K562 (cell line): ENCODE measurements at regions not wholly inside any gene's neighbourhood (a gene's known extent, or its start where the extent isn't known, plus 50 kb on each side); places are given as distances from the start of the nearest gene placed in this dataset.

Experiments used
- ATAC-seq: fragments of 200-7000 bp; cut with Tn5 transposase; 3 replicates; pipeline ENCODE4 v1.9.1; 2020; ENCODE audit warnings: moderate library complexity
- BruUV-seq: library from RNA; stranded (reverse); fragments of 400-500 nt; replicated peaks from 2 replicates; lab custom pipeline; 2021; lab: Mats Ljungman, UMichigan
- CTCF ChIA-PET: fragments of 300-600 bp; formaldehyde crosslinking; extraction: SDS; loops from one replicate; lab custom pipeline; 2021; ENCODE audit warnings: low intra/inter-chr PET ratio; lab: Yijun Ruan, JAX
- POLR2A ChIA-PET: fragments of 300-600, 350-650 bp; sonication (Branson Sonifier 250); formaldehyde crosslinking; extraction: SDS; loops from one replicate; lab custom pipeline; 2021; ENCODE audit warnings: antibody characterized with exemption, inconsistent platforms; lab: Yijun Ruan, JAX
- DNase-seq, 4 experiments: peaks; one replicate each; pipeline versions ENCODE4 v3.0.0 to v3.0.0-alpha.2; 2011 to 2018; ENCODE audit warnings: low spot score in 3 of 4, mixed read lengths in 3 of 4; ENCODE audit errors: extremely low read depth in 1 of 4
- FAIRE-seq: peaks from 2 replicates; lab custom pipeline; 2011; peaks lifted over from hg19 to GRCh38; lab: Jason Lieb, UNC
- H2AFZ ChIP-seq: 2 replicates; pipeline ENCODE4 v1.6.0; 2011; ENCODE audit warnings: low read depth, low read length, control low read depth, inconsistent platforms
- H3K27ac ChIP-seq: fragments of 200-600 bp; 3 replicates; pipeline ENCODE4 v1.8.0; 2011; ENCODE audit warnings: low read depth, mild to moderate bottlenecking, control low read depth, inconsistent platforms, low read length, moderate library complexity, mixed read lengths; ENCODE audit errors: extremely low read depth
- H3K27me3 ChIP-seq, 2 experiments: fragments of 300-600 bp in 1 of 2; 2 replicates in 1 of 2; 3 replicates in 1 of 2; pipeline versions ENCODE4 v1.6.0 to v1.8.0; 2011; ENCODE audit warnings: inconsistent platforms in 2 of 2, low read length in 2 of 2, mild to moderate bottlenecking in 1 of 2, mixed read lengths in 1 of 2, moderate library complexity in 1 of 2; ENCODE audit not compliant: control insufficient read depth in 2 of 2, insufficient read depth in 2 of 2
- H3K36me3 ChIP-seq: fragments of 300-600 bp; 3 replicates; pipeline ENCODE4 v1.8.0; 2011; ENCODE audit warnings: mild to moderate bottlenecking, low read length, inconsistent platforms; ENCODE audit not compliant: control insufficient read depth, insufficient read depth
- H3K4me1 ChIP-seq, 2 experiments: fragments of 200-600 bp in 1 of 2; replicated peaks in 1 of 2; 2 replicates in 1 of 2; 3 replicates in 1 of 2; pipeline versions ENCODE4 v1.5.1 to v1.8.0; 2011; ENCODE audit warnings: inconsistent platforms in 2 of 2, low read length in 2 of 2, mild to moderate bottlenecking in 1 of 2, mixed read lengths in 1 of 2, moderate library complexity in 1 of 2; ENCODE audit not compliant: control insufficient read depth in 2 of 2, insufficient read depth in 2 of 2
- H3K4me2 ChIP-seq: 2 replicates; pipeline ENCODE4 v1.6.1; 2011; ENCODE audit warnings: low read length, control low read depth, inconsistent platforms, mixed read lengths; ENCODE audit not compliant: insufficient read depth
- H3K4me3 ChIP-seq: fragments of 200-600 bp; sonication (generic), shearing (Covaris generic); 2 replicates; pipeline ENCODE4 v1.5.1; 2016; ENCODE audit warnings: control low read depth, inconsistent platforms
- H3K79me2 ChIP-seq: fragments of 200-600 bp; 3 replicates; pipeline ENCODE4 v1.8.0; 2011; ENCODE audit warnings: low read length, inconsistent platforms; ENCODE audit not compliant: control insufficient read depth, insufficient read depth
- H3K9ac ChIP-seq, 2 experiments: 2 replicates each; pipeline versions ENCODE4 v1.6.0 to v1.6.1; 2011; ENCODE audit warnings: low read depth in 2 of 2, low read length in 2 of 2, control low read depth in 1 of 2, inconsistent platforms in 1 of 2, mild to moderate bottlenecking in 1 of 2, mixed read lengths in 1 of 2; ENCODE audit not compliant: insufficient read depth in 1 of 2
- H3K9me1 ChIP-seq: one replicate; pipeline ENCODE4 v1.6.0; 2011; ENCODE audit warnings: inconsistent platforms, mild to moderate bottlenecking, low read length, moderate library complexity; ENCODE audit not compliant: control insufficient read depth, insufficient read depth
- H3K9me3 ChIP-seq: replicated peaks from 2 replicates; pipeline ENCODE4 v1.5.1; 2011; ENCODE audit warnings: low read depth, low read length, inconsistent platforms; ENCODE audit not compliant: control insufficient read depth, insufficient read depth
- H4K20me1 ChIP-seq: replicated peaks from 2 replicates; pipeline ENCODE4 v1.6.1; 2011; ENCODE audit warnings: low read length, inconsistent platforms, mixed read lengths; ENCODE audit not compliant: control insufficient read depth, insufficient read depth
- BACH1 ChIP-seq: fragments of 200-800 bp; sonication (Bioruptor generic); IDR thresholded peaks from 2 replicates; pipeline ENCODE4 v1.6.1; 2016; ENCODE audit warnings: missing genetic modification characterization, missing compliant biosample characterization
- DACH1 ChIP-seq: fragments of 450-650 bp; IDR thresholded peaks from 2 replicates; pipeline ENCODE4 v1.6.1; 2018; ENCODE audit not compliant: partially characterized antibody
- HDAC3 ChIP-seq: fragments of 450-650 bp; IDR thresholded peaks from 2 replicates; pipeline ENCODE4 v1.6.1; 2018; ENCODE audit warnings: borderline replicate concordance, mild to moderate bottlenecking, moderate library complexity; ENCODE audit not compliant: partially characterized antibody
- HDAC8 ChIP-seq: fragments of 450-650 bp; IDR thresholded peaks from 2 replicates; pipeline ENCODE4 v1.6.1; 2016; ENCODE audit warnings: mild to moderate bottlenecking, missing genetic modification characterization, moderate library complexity, missing compliant biosample characterization
- MAFG ChIP-seq: fragments of 450-650 bp; conservative IDR thresholded peaks from 2 replicates; pipeline ENCODE4 v1.6.1; 2016; ENCODE audit warnings: missing genetic modification characterization, missing compliant biosample characterization
- NCOA6 ChIP-seq: fragments of 450-650 bp; IDR thresholded peaks from 2 replicates; pipeline ENCODE4 v1.6.1; 2017; ENCODE audit warnings: mild to moderate bottlenecking
- NR2F6 ChIP-seq: fragments of 450-650 bp; formaldehyde crosslinking; IDR thresholded peaks from 2 replicates; pipeline ENCODE4 v1.4.0; 2020; ENCODE audit warnings: mild to moderate bottlenecking
- PRMT5 ChIP-seq: sonication (generic); formaldehyde crosslinking; IDR thresholded peaks from 2 replicates; pipeline ENCODE4 v1.5.0; 2020; ENCODE audit warnings: missing genetic modification reagents
- SMAD4 ChIP-seq: fragments of 250-450 bp; sonication (Bioruptor Pico); conservative IDR thresholded peaks from 2 replicates; pipeline ENCODE4 v1.8.0; 2021; ENCODE audit warnings: inconsistent platforms, mild to moderate bottlenecking, moderate library complexity
- ZNF696 ChIP-seq: fragments of 250-450 bp; sonication (Bioruptor Pico); conservative IDR thresholded peaks from 2 replicates; pipeline ENCODE4 v1.4.0; 2020; ENCODE audit warnings: mild to moderate bottlenecking, moderate library complexity
- WGBS: fragments of 100-300 bp; shearing (Covaris generic); methylation state at CpG from one replicate; pipeline ENCODE4 v1.1.6; 2016; ENCODE audit warnings: low coverage, mixed read lengths; ENCODE audit not compliant: insufficient coverage; ENCODE audit errors: missing lambda C conversion rate; 5-methylcytosine and 5-hydroxymethylcytosine counted together
- in situ Hi-C: fragments of 300-500 bp; cut with MboI; formaldehyde crosslinking; loops from 4 replicates; pipeline ENCODE4 v1.15.0; 2018; ENCODE audit warnings: inconsistent platforms, mixed read lengths
- intact Hi-C: fragments of 100-400 bp; cut with micrococcal nuclease; formaldehyde crosslinking; loops from 2 replicates; pipeline ENCODE4 v1.14.2; 2022
- TF ChIP-seq, protein P1 (sequence below): fragments of 450-650 bp; formaldehyde crosslinking; IDR thresholded peaks from 2 replicates; pipeline ENCODE4 v1.4.0; 2020; ENCODE audit warnings: mild to moderate bottlenecking, mixed read lengths
- TF ChIP-seq, protein P2 (sequence below), 3 experiments: fragments of 200-800 bp in 1 of 3; sonication (Bioruptor generic) in 1 of 3; sonication (generic) in 1 of 3; formaldehyde crosslinking in 1 of 3; IDR thresholded peaks; 2 replicates each; pipeline versions ENCODE4 v1.6.1 to v1.8.0; 2016 to 2022; ENCODE audit warnings: mild to moderate bottlenecking in 2 of 3, missing compliant biosample characterization in 2 of 3, missing genetic modification characterization in 2 of 3, missing genetic modification reagents in 1 of 3

DNA sequence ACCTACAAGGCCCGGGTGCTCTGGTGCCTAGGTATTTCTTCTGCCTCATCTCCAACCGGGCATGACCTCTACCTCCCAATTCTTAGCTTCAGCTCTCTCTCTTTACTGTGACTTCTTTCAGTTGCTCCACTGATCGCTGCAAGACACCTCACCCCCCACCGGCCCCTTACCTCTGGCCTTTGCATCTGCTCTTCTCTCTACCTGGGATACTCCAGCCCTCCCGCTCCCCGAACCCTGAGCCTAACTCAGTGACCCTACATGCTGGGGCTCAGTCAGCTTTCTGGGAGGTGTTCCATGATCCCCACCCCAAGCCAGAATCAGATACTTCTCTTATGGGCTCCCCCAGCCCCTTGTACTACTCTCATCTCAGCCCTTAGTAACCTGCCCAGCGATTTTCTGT is 99.6 kb downstream of the EFNB1 start:
- Histone ChIP-seq H3K9ac (no peak overlapping the region), H3K4me2 (no peak overlapping the region), H3K79me2 (no peaks in the 10 kb centered on the region), H3K27ac (no peak overlapping the region), H3K36me3 (no peaks in the 10 kb centered on the region), H3K4me1 (no peaks in the 10 kb centered on the region), H3K9me3 (no peaks in the 10 kb centered on the region), H4K20me1 (no peaks in the 10 kb centered on the region), H3K4me3 (no peak overlapping the region), H2AFZ (no peak overlapping the region), H3K9me1 (no peaks in the 10 kb centered on the region), H3K27me3 (0 out of 5 replicates have a peak, but pooled peaks cover 0 to 4% of the 10 kb centered on the region in 2 experiments)
- ChIA-PET CTCF (no interaction called here), POLR2A (interaction anchor here (0.6 kb wide), 1 partner anchor 504 kb away, joined by 3 read pairs; no protein-coding TSS in a partner anchor)
- no peak for DNase-seq
- ATAC-seq: no peak
- intact Hi-C loops: no loop called here
- no peak for FAIRE-seq
- TF ChIP-seq, protein P1, sequence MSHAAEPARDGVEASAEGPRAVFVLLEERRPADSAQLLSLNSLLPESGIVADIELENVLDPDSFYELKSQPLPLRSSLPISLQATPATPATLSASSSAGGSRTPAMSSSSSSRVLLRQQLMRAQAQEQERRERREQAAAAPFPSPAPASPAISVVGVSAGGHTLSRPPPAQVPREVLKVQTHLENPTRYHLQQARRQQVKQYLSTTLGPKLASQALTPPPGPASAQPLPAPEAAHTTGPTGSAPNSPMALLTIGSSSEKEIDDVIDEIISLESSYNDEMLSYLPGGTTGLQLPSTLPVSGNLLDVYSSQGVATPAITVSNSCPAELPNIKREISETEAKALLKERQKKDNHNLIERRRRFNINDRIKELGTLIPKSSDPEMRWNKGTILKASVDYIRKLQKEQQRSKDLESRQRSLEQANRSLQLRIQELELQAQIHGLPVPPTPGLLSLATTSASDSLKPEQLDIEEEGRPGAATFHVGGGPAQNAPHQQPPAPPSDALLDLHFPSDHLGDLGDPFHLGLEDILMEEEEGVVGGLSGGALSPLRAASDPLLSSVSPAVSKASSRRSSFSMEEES (CRISPR knock-in tag): no peak
- TF ChIP-seq DACH1 (no peak), HDAC8 (tag) (no peak), HDAC3 (no peak), PRMT5 (CRISPR knock-in tag) (no peak), ZNF696 (CRISPR knock-in tag) (no peak), MAFG (no peak), NCOA6 (no peak), BACH1 (tag) (no peak), NR2F6 (no peak), SMAD4 (CRISPR knock-in tag) (no peak)
- TF ChIP-seq, protein P2, sequence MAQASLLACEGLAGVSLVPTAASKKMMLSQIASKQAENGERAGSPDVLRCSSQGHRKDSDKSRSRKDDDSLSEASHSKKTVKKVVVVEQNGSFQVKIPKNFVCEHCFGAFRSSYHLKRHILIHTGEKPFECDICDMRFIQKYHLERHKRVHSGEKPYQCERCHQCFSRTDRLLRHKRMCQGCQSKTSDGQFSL (CRISPR knock-in tag; IDR thresholded peaks at IDR 0.05): no peak
- TF ChIP-seq, protein P2 (tag; IDR thresholded peaks at IDR 0.05): no peak
- in situ Hi-C loops: no loop called here
- 5% methylated on average over 6 of the region's 7 CpGs for WGBS
- BruUV-seq: no TSS peak
